Endothelial cell of umbilical vein (primary cell): ENCODE measurements at regions not wholly inside any gene's neighbourhood (a gene's known extent, or its start where the extent isn't known, plus 50 kb on each side); places are given as distances from the start of the nearest gene placed in this dataset.

ENCODE experiments used
- BruUV-seq: library from RNA; stranded (reverse); fragments of 400-500 nt; replicated peaks from 2 replicates; lab custom pipeline; 2021; lab: Mats Ljungman, UMichigan
- CTCF ChIA-PET: fragments of 300-600, 350-600 bp; sonication (Branson Sonifier 250); formaldehyde crosslinking; loops from one replicate; lab custom pipeline; 2021; ENCODE audit warnings: antibody characterized with exemption, inconsistent platforms; lab: Charles Lee
- POLR2A ChIA-PET: fragments of 300-600, 350-600 bp; sonication (Branson Sonifier 250); formaldehyde crosslinking; loops from one replicate; lab custom pipeline; 2021; ENCODE audit warnings: antibody characterized with exemption, inconsistent platforms; lab: Charles Lee
- DNase-seq: peaks from one replicate; pipeline ENCODE4 v3.0.0-alpha.2; 2011; ENCODE audit warnings: low read depth, low spot score
- FAIRE-seq: peaks from 2 replicates; lab custom pipeline; 2011; peaks lifted over from hg19 to GRCh38; lab: Jason Lieb, UNC
- H2AFZ ChIP-seq: 2 replicates; pipeline ENCODE4 v1.6.0; 2012; ENCODE audit warnings: low read depth, low read length, control low read depth, inconsistent platforms
- H3K27ac ChIP-seq: 2 replicates; pipeline ENCODE4 v1.5.1; 2011; ENCODE audit warnings: low read depth, mild to moderate bottlenecking, control low read depth, low read length, moderate library complexity; ENCODE audit not compliant: insufficient read depth
- H3K27me3 ChIP-seq, 2 experiments: 2 replicates each; pipeline versions ENCODE4 v1.6.0 to v1.6.1; 2011; ENCODE audit warnings: low read length in 2 of 2, mixed read lengths in 1 of 2; ENCODE audit not compliant: control insufficient read depth in 2 of 2, insufficient read depth in 2 of 2
- H3K36me3 ChIP-seq, 2 experiments: 2 replicates in 1 of 2; 3 replicates in 1 of 2; pipeline ENCODE4 v1.5.1; 2011; ENCODE audit warnings: low read length in 2 of 2, mild to moderate bottlenecking in 1 of 2, moderate library complexity in 1 of 2; ENCODE audit not compliant: control insufficient read depth in 2 of 2, insufficient read depth in 2 of 2; ENCODE audit errors: extremely low read depth in 1 of 2
- H3K4me1 ChIP-seq: 3 replicates; pipeline ENCODE4 v1.5.1; 2011; ENCODE audit warnings: mild to moderate bottlenecking, low read length; ENCODE audit not compliant: control insufficient read depth, insufficient read depth; ENCODE audit errors: extremely low read depth
- H3K4me2 ChIP-seq: 2 replicates; pipeline ENCODE4 v1.6.1; 2011; ENCODE audit warnings: low read length, control low read depth, mixed read lengths; ENCODE audit not compliant: insufficient read depth
- H3K4me3 ChIP-seq, 3 experiments: fragments of 200-600 bp in 1 of 3; sonication (generic), shearing (Covaris generic) in 1 of 3; replicated peaks in 1 of 3; 2 replicates each; pipeline ENCODE4 v1.5.1; 2011 to 2016; ENCODE audit warnings: control low read depth in 3 of 3, low read length in 3 of 3, mild to moderate bottlenecking in 2 of 3, inconsistent platforms in 1 of 3, low read depth in 1 of 3, moderate library complexity in 1 of 3; ENCODE audit not compliant: insufficient read depth in 1 of 3
- H3K79me2 ChIP-seq: 2 replicates; pipeline ENCODE4 v1.6.0; 2012; ENCODE audit warnings: low read length, inconsistent platforms; ENCODE audit not compliant: control insufficient read depth, insufficient read depth
- H3K9ac ChIP-seq: replicated peaks from 2 replicates; pipeline ENCODE3; 2011; ENCODE audit warnings: low read length, control low read depth; ENCODE audit not compliant: insufficient read depth; ENCODE audit errors: extremely low read depth
- H3K9me1 ChIP-seq: replicated peaks from 3 replicates; pipeline ENCODE4 v1.6.0; 2011; ENCODE audit warnings: mild to moderate bottlenecking, low read length; ENCODE audit not compliant: control insufficient read depth, insufficient read depth; ENCODE audit errors: extremely low read depth
- H3K9me3 ChIP-seq: replicated peaks from 2 replicates; pipeline ENCODE4 v1.5.1; 2012; ENCODE audit warnings: low read length, inconsistent platforms; ENCODE audit not compliant: control insufficient read depth, insufficient read depth
- H4K20me1 ChIP-seq: replicated peaks from 2 replicates; pipeline ENCODE3; 2011; ENCODE audit warnings: mild to moderate bottlenecking, low read length; ENCODE audit not compliant: control insufficient read depth, insufficient read depth; ENCODE audit errors: extremely low read depth
- EZH2 ChIP-seq: IDR thresholded peaks from 2 replicates; pipeline ENCODE4 v1.6.1; 2012; ENCODE audit warnings: borderline replicate concordance, low read depth, mild to moderate bottlenecking, moderate library complexity, low read length, inconsistent platforms; ENCODE audit not compliant: severe bottlenecking
- FOS ChIP-seq: IDR thresholded peaks from 2 replicates; pipeline ENCODE4 v1.6.1; 2011; ENCODE audit warnings: mild to moderate bottlenecking, low read length, moderate library complexity, borderline replicate concordance; ENCODE audit not compliant: insufficient read depth
- GATA2 ChIP-seq: IDR thresholded peaks from 2 replicates; pipeline ENCODE4 v1.7.0; 2011; ENCODE audit warnings: low read depth, mild to moderate bottlenecking, moderate library complexity, mixed read lengths, low read length; ENCODE audit not compliant: insufficient read length, insufficient read depth
- JUN ChIP-seq: IDR thresholded peaks from 2 replicates; pipeline ENCODE4 v1.6.1; 2011; ENCODE audit warnings: borderline replicate concordance, low read depth; ENCODE audit not compliant: insufficient read length, insufficient read depth
- MYC ChIP-seq: IDR thresholded peaks from one replicate; pipeline ENCODE4 v1.6.1; 2011; ENCODE audit warnings: mild to moderate bottlenecking, low read depth, low read length
- POLR2A ChIP-seq: IDR thresholded peaks from 2 replicates; pipeline ENCODE4 v1.6.1; 2012; ENCODE audit warnings: low read depth, mild to moderate bottlenecking, control low read depth, low read length
- POLR2AphosphoS5 ChIP-seq: IDR thresholded peaks from 2 replicates; pipeline ENCODE4 v1.6.1; 2012; ENCODE audit warnings: low read depth, mild to moderate bottlenecking, control low read depth, low read length, moderate library complexity; ENCODE audit not compliant: insufficient read depth
- dilution Hi-C: fragments of 300-500 bp; cut with MboI; formaldehyde crosslinking; loops from one replicate; pipeline ENCODE4 v1.15.0; 2019; ENCODE audit warnings: low sequenced_read_pairs; ENCODE audit not compliant: extremely low pct_ligation_motif_present
- intact Hi-C: fragments of 100-400 bp; cut with micrococcal nuclease; formaldehyde crosslinking; loops from one replicate; pipeline ENCODE4 v1.10.0; 2022
- TF ChIP-seq, protein P1 (sequence below): IDR thresholded peaks from 2 replicates; pipeline ENCODE4 v1.6.1; 2011; ENCODE audit not compliant: insufficient read depth, insufficient read length
- TF ChIP-seq, protein P2 (sequence below), 2 donors: IDR thresholded peaks; 1 replicate in 1 of 2; 2 replicates in 1 of 2; pipeline ENCODE4 v1.5.1; 2011; ENCODE audit warnings: low read length in 2 of 2, mild to moderate bottlenecking in 2 of 2, moderate library complexity in 2 of 2, control low read depth in 1 of 2, inconsistent platforms in 1 of 2, low read depth in 1 of 2; ENCODE audit not compliant: insufficient read depth in 1 of 2; ENCODE audit errors: extremely low read depth in 1 of 2

- dilution Hi-C loops: no loop called here
- Histone ChIP-seq H4K20me1 (no peaks in the 10 kb centered on the region), H3K4me3 (no peak overlapping the region), H3K4me2 (no peak overlapping the region), H3K9me3 (no peaks in the 10 kb centered on the region), H3K9ac (no peak overlapping the region), H3K27ac (no peak overlapping the region), H3K9me1 (no peaks in the 10 kb centered on the region), H2AFZ (no peak overlapping the region), H3K79me2 (no peaks in the 10 kb centered on the region), H3K27me3 (no peaks in the 10 kb centered on the region), H3K4me1 (no peaks in the 10 kb centered on the region), H3K36me3 (no peaks in the 10 kb centered on the region)
- DNase-seq (no peak), FAIRE-seq (no peak)
- ChIA-PET POLR2A (no interaction called here), CTCF (interaction anchor here (0.9 to 4.0 kb wide), 6 partner anchors 9 to 572 kb away, joined by 3 to 33 read pairs (median 4); no protein-coding TSS in a partner anchor)
- no peak for TF ChIP-seq POLR2AphosphoS5
- no peak for TF ChIP-seq POLR2A
- no peak for TF ChIP-seq FOS
- TF ChIP-seq JUN: no peak
- no peak for TF ChIP-seq EZH2
- TF ChIP-seq, protein P1, sequence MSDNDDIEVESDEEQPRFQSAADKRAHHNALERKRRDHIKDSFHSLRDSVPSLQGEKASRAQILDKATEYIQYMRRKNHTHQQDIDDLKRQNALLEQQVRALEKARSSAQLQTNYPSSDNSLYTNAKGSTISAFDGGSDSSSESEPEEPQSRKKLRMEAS: no peak
- TF ChIP-seq GATA2: no peak
- no peak for TF ChIP-seq MYC
- TF ChIP-seq, protein P2, sequence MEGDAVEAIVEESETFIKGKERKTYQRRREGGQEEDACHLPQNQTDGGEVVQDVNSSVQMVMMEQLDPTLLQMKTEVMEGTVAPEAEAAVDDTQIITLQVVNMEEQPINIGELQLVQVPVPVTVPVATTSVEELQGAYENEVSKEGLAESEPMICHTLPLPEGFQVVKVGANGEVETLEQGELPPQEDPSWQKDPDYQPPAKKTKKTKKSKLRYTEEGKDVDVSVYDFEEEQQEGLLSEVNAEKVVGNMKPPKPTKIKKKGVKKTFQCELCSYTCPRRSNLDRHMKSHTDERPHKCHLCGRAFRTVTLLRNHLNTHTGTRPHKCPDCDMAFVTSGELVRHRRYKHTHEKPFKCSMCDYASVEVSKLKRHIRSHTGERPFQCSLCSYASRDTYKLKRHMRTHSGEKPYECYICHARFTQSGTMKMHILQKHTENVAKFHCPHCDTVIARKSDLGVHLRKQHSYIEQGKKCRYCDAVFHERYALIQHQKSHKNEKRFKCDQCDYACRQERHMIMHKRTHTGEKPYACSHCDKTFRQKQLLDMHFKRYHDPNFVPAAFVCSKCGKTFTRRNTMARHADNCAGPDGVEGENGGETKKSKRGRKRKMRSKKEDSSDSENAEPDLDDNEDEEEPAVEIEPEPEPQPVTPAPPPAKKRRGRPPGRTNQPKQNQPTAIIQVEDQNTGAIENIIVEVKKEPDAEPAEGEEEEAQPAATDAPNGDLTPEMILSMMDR (IDR thresholded peaks at IDR 0.05; ENCODE audit: extremely low read depth in 1 of 2, insufficient read depth in 1 of 2, low read depth in 1 of 2, low read length in 2 of 2): no peak
- no TSS peak for BruUV-seq
- intact Hi-C loops: no loop called here
Measured at GRCh38 chr15:46277451-46277850, 642.6 kb downstream of the SQOR start.
